ENCODE measurements at regions not wholly inside any gene's neighbourhood (a gene's known extent, or its start where the extent isn't known, plus 50 kb on each side); places are given as distances from the start of the nearest gene placed in this dataset.
"Not testable (repeated sequence)": the region's sequence is repeated elsewhere in the genome, so short reads cannot be mapped to it uniquely, and the experiment has no call there.

- no peak for DNase-seq (ENCODE audit: low read depth in 2 of 3, low spot score in 1 of 3)
These were observed 193.0 kb downstream of the FZD1 start for GRCh38 chr7:91457208-91457607.

- no peak for DNase-seq (ENCODE audit: low read depth in 2 of 3, low spot score in 1 of 3)
These were observed 195.3 kb downstream of the FZD1 start for GRCh38 chr7:91459539-91459938.

GRCh38 chr7:91462316-91462715 lies 198.1 kb downstream of the FZD1 start:
- DNase-seq (ENCODE audit: low read depth in 2 of 3, low spot score in 1 of 3): no peak

GRCh38 chr7:91463330-91463729 lies 199.1 kb downstream of the FZD1 start:
- no peak for DNase-seq (ENCODE audit: low read depth in 2 of 3, low spot score in 1 of 3)

- no peak for DNase-seq (ENCODE audit: low read depth in 2 of 3, low spot score in 1 of 3)
These were observed 201.4 kb downstream of the FZD1 start for GRCh38 chr7:91465595-91466061.

- DNase-seq (ENCODE audit: low read depth in 2 of 3, low spot score in 1 of 3): no peak
These were observed 204.0 kb downstream of the FZD1 start for GRCh38 chr7:91468256-91468655.

GRCh38 chr7:91473619-91474018 lies 209.4 kb downstream of the FZD1 start:
- no peak for DNase-seq (ENCODE audit: low read depth in 2 of 3, low spot score in 1 of 3)

- no peak for DNase-seq (ENCODE audit: low read depth in 2 of 3, low spot score in 1 of 3)
These were observed 209.8 kb downstream of the FZD1 start for GRCh38 chr7:91474074-91474473.

GRCh38 chr7:91480470-91480869 lies 216.2 kb downstream of the FZD1 start:
- not testable (repeated sequence) for DNase-seq (ENCODE audit: low read depth in 2 of 3, low spot score in 1 of 3)

GRCh38 chr7:91491868-91492267 lies 227.6 kb downstream of the FZD1 start:
- no peak for DNase-seq (ENCODE audit: low read depth in 2 of 3, low spot score in 1 of 3)

GRCh38 chr7:91492317-91492716 lies 228.1 kb downstream of the FZD1 start:
- DNase-seq (ENCODE audit: low read depth in 2 of 3, low spot score in 1 of 3): no peak

- DNase-seq (ENCODE audit: low read depth in 2 of 3, low spot score in 1 of 3): no peak
These were observed 228.5 kb downstream of the FZD1 start for GRCh38 chr7:91492773-91493172.

GRCh38 chr7:91494450-91494849 lies 230.2 kb downstream of the FZD1 start:
- DNase-seq (ENCODE audit: low read depth in 2 of 3, low spot score in 1 of 3): no peak

- no peak for DNase-seq (ENCODE audit: low read depth in 2 of 3, low spot score in 1 of 3)
These were observed 232.1 kb downstream of the FZD1 start for GRCh38 chr7:91496251-91496820.

- DNase-seq (ENCODE audit: low read depth in 2 of 3, low spot score in 1 of 3): not testable (repeated sequence)
These were observed 233.0 kb downstream of the FZD1 start for GRCh38 chr7:91497277-91497676.

GRCh38 chr7:91503934-91504555 lies 239.8 kb downstream of the FZD1 start:
- DNase-seq (ENCODE audit: low read depth in 2 of 3, low spot score in 1 of 3): no peak

- no peak for DNase-seq (ENCODE audit: low read depth in 2 of 3, low spot score in 1 of 3)
These were observed 240.7 kb downstream of the FZD1 start for GRCh38 chr7:91504919-91505318.

- not testable (repeated sequence) for DNase-seq (ENCODE audit: low read depth in 2 of 3, low spot score in 1 of 3)
These were observed 242.7 kb downstream of the FZD1 start for GRCh38 chr7:91506966-91507365.

- DNase-seq (ENCODE audit: low read depth in 2 of 3, low spot score in 1 of 3): not testable (repeated sequence)
These were observed 247.6 kb downstream of the FZD1 start for GRCh38 chr7:91511861-91512260.

- DNase-seq (ENCODE audit: low read depth in 2 of 3, low spot score in 1 of 3): no peak
These were observed 248.7 kb downstream of the FZD1 start for GRCh38 chr7:91512958-91513357.

GRCh38 chr7:91514591-91514990 lies 250.4 kb downstream of the FZD1 start:
- DNase-seq (ENCODE audit: low read depth in 2 of 3, low spot score in 1 of 3): no peak

- DNase-seq (ENCODE audit: low read depth in 2 of 3, low spot score in 1 of 3): no peak
These were observed 251.7 kb downstream of the FZD1 start for GRCh38 chr7:91515961-91516360.

- no peak for DNase-seq (ENCODE audit: low read depth in 2 of 3, low spot score in 1 of 3)
These were observed 253.1 kb downstream of the FZD1 start for GRCh38 chr7:91517201-91517785.

Measured in stimulated activated CD4-positive, alpha-beta T cell treated with anti-CD3 and anti-CD28 coated beads, Interleukin-12 subunit alpha, Interleukin-12 subunit beta, amount 100 ng/mL, for 48 hours (primary cell).